Testis (tissue), 2 donors: ENCODE measurements at regions not wholly inside any gene's neighbourhood (a gene's known extent, or its start where the extent isn't known, plus 50 kb on each side); places are given as distances from the start of the nearest gene placed in this dataset.

Experiments
- CTCF ChIP-seq, 3 experiments: fragments of 450-650 bp in 2 of 3; fragments of 200-600 bp in 1 of 3; sonication (generic) in 1 of 3; IDR thresholded peaks; one replicate each; pipeline ENCODE4 v1.5.1; 2016 to 2019; ENCODE audit warnings: antibody characterized with exemption in 3 of 3, mild to moderate bottlenecking in 2 of 3, moderate library complexity in 1 of 3
- POLR2A ChIP-seq: fragments of 450-650 bp; IDR thresholded peaks from one replicate; pipeline ENCODE4 v1.6.1; 2017; ENCODE audit warnings: antibody characterized with exemption, mild to moderate bottlenecking, moderate library complexity

GRCh38 chr4:173919861-173920260 is 363.6 kb downstream of the FBXO8 start:
- TF ChIP-seq CTCF (IDR thresholded peaks at IDR 0.05) (no peak), POLR2A (no peak)
